ENCODE measurements at regions not wholly inside any gene's neighbourhood (a gene's known extent, or its start where the extent isn't known, plus 50 kb on each side); places are given as distances from the start of the nearest gene placed in this dataset.

DNA sequence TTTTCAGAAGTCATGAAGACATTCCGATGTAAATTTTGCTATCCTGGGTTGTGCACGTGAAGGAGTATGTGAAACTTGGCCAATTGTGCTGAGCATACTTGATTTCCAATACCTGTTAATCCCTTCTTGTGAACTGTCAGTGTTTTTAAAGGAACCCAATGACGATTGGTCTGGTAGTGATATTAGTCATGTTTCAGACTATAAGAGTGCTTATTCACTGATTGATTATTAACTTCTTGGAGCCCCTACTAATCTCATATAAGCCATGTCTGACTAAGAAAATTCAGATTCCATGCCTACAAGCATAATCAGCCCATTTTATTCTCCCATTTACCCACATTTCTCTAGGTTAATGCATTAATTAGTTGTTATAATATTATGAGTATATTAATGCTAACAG lies 330.8 kb upstream of the MTNR1B start:
- TF ChIP-seq RCOR1 (IDR thresholded peaks at IDR 0.05; ENCODE audit: low read length), result no peak
- TF ChIP-seq, protein P1, sequence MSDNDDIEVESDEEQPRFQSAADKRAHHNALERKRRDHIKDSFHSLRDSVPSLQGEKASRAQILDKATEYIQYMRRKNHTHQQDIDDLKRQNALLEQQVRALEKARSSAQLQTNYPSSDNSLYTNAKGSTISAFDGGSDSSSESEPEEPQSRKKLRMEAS (IDR thresholded peaks at IDR 0.05; ENCODE audit: low read depth), result no peak

Data from SK-N-SH (cell line).